ENCODE measurements at regions not wholly inside any gene's neighbourhood (a gene's known extent, or its start where the extent isn't known, plus 50 kb on each side); places are given as distances from the start of the nearest gene placed in this dataset.

DNA sequence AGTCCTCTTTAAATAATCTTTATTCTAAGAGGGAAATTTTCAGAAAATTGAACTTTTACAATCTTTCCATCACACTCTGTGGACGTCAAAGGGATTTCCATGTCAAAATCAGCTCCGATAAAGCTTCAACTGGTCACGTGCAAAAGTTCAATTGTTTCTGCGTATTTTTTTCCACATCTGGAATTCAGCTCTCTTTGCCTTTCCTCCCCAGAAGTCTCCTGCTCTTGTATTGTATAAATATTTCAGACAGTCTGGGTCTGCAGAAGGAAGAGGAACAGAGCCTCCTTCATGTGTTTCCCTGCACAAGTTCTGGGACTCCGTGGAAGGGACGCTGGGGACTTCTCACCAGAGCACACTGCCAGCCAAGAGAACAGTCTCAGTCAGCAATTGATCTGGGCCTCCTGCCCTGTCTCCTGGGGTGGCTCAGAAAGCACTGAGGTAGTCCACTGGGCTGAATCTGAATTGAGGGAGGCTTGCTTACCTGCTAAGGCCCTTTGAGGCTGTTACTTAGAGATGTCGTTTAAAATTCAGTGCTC lies 251.5 kb downstream of the TFCP2L1 start:
- TF ChIP-seq POLR2A (IDR thresholded peaks at IDR 0.05; ENCODE audit: extremely low read depth, insufficient read length) = no peak
- TF ChIP-seq, protein P1, sequence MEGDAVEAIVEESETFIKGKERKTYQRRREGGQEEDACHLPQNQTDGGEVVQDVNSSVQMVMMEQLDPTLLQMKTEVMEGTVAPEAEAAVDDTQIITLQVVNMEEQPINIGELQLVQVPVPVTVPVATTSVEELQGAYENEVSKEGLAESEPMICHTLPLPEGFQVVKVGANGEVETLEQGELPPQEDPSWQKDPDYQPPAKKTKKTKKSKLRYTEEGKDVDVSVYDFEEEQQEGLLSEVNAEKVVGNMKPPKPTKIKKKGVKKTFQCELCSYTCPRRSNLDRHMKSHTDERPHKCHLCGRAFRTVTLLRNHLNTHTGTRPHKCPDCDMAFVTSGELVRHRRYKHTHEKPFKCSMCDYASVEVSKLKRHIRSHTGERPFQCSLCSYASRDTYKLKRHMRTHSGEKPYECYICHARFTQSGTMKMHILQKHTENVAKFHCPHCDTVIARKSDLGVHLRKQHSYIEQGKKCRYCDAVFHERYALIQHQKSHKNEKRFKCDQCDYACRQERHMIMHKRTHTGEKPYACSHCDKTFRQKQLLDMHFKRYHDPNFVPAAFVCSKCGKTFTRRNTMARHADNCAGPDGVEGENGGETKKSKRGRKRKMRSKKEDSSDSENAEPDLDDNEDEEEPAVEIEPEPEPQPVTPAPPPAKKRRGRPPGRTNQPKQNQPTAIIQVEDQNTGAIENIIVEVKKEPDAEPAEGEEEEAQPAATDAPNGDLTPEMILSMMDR (IDR thresholded peaks at IDR 0.05; ENCODE audit: low read depth, low read length) = no peak
- TF ChIP-seq MYC (IDR thresholded peaks at IDR 0.05; ENCODE audit: low read depth, low read length) = no peak
- TF ChIP-seq, protein P2, sequence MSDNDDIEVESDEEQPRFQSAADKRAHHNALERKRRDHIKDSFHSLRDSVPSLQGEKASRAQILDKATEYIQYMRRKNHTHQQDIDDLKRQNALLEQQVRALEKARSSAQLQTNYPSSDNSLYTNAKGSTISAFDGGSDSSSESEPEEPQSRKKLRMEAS (IDR thresholded peaks at IDR 0.05; ENCODE audit: low read depth, low read length) = no peak

Measured in NB4 (cell line).